ENCODE measurements at regions not wholly inside any gene's neighbourhood (a gene's known extent, or its start where the extent isn't known, plus 50 kb on each side); places are given as distances from the start of the nearest gene placed in this dataset.

DNA sequence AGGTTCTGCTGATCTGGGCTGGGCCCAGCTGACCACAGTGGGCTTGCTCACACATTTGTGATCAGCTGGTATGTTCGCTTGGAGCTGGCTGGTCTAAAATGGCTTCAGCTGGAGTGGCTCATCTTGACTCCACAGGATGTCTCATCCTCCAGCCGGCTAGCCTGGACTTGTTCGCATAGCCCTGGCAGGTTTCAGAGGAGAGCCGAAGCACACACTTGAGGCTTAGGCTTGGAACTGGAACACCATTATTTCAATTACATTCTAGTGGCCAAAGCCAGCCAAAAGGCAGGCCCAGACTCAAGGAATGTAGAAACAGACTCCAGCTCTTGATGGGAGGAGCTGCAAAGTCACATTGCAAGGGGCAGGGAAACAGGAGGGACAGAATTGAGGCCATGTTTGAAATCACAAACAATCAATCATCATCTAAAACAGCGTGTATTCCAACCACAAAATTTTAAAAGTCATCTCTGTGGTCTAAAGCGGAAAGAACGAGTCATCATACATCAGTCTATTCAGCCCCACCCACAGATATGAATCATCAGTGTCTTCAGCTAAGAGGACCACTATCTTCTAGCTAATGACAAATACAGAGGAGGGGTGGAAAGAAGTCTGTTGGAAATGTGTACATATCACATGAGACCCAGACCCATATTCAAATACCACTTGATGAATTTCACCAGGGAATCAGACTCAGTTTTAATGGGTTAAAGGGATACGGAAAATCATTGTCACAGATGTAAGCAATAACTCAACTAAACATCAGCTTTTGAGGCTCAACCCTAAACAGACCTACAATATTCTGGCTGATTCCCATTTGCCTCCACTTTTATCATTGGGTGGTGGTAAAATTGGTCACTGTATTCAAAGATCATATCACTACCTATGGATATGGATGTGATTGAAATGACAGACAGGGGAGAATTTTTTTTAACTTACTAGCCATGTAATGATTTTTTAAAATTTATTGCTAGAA lies 139.0 kb upstream of the MKLN1 start:
- Histone ChIP-seq H3K4me3 (replicated peaks in 1 of 4; ENCODE audit: control extremely low read depth in 1 of 4, insufficient read depth in 1 of 4, low read depth in 3 of 4, low read length in 4 of 4) (no peak overlapping the region), H3K27me3 (ENCODE audit: control insufficient read depth, insufficient read depth, low read length) (no peaks in the 10 kb centered on the region), H3K9me3 (ENCODE audit: control insufficient read depth, insufficient read depth, low read depth, low read length) (no peaks in the 10 kb centered on the region), H3K9ac (ENCODE audit: insufficient read depth, low read length) (no peak overlapping the region), H3K27ac (ENCODE audit: insufficient read depth, low read length) (peak overlapping the region; percentile 83), H3K4me1 (ENCODE audit: control insufficient read depth, extremely low read depth, insufficient read depth, low read length) (peaks cover 12% of the 10 kb centered on the region), H4K20me1 (ENCODE audit: control insufficient read depth, extremely low read depth, insufficient read depth, low read length) (no peaks in the 10 kb centered on the region), H3K36me3 (ENCODE audit: control insufficient read depth, insufficient read depth, low read length) (no peaks in the 10 kb centered on the region), H3K79me2 (ENCODE audit: control insufficient read depth, insufficient read depth, low read length) (no peaks in the 10 kb centered on the region), H3K4me2 (ENCODE audit: extremely low read depth, insufficient read depth, low read length) (peak overlapping the region; percentile 41), H2AFZ (ENCODE audit: low read length) (no peak overlapping the region)
- TF ChIP-seq EZH2 (IDR thresholded peaks at IDR 0.05; ENCODE audit: low read length, missing control alignments) = no peak
- TF ChIP-seq, protein P1, sequence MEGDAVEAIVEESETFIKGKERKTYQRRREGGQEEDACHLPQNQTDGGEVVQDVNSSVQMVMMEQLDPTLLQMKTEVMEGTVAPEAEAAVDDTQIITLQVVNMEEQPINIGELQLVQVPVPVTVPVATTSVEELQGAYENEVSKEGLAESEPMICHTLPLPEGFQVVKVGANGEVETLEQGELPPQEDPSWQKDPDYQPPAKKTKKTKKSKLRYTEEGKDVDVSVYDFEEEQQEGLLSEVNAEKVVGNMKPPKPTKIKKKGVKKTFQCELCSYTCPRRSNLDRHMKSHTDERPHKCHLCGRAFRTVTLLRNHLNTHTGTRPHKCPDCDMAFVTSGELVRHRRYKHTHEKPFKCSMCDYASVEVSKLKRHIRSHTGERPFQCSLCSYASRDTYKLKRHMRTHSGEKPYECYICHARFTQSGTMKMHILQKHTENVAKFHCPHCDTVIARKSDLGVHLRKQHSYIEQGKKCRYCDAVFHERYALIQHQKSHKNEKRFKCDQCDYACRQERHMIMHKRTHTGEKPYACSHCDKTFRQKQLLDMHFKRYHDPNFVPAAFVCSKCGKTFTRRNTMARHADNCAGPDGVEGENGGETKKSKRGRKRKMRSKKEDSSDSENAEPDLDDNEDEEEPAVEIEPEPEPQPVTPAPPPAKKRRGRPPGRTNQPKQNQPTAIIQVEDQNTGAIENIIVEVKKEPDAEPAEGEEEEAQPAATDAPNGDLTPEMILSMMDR (conservative IDR thresholded peaks at IDR 0.05 in 1 of 2, IDR thresholded peaks at IDR 0.05 in 1 of 2; ENCODE audit: low read depth in 1 of 2, low read length in 2 of 2) = no peak
- peak; percentile 98 to 99 for DNase-seq (ENCODE audit: low read depth in 2 of 2)

- Histone ChIP-seq H3K4me2 (ENCODE audit: extremely low read depth, insufficient read depth, low read length) (no peak overlapping the region), H3K4me1 (ENCODE audit: control insufficient read depth, extremely low read depth, insufficient read depth, low read length) (peaks cover 12% of the 10 kb centered on the region), H3K9me3 (ENCODE audit: control insufficient read depth, insufficient read depth, low read depth, low read length) (no peaks in the 10 kb centered on the region), H3K79me2 (ENCODE audit: control insufficient read depth, insufficient read depth, low read length) (no peaks in the 10 kb centered on the region), H3K4me3 (replicated peaks in 1 of 4; ENCODE audit: control extremely low read depth in 1 of 4, insufficient read depth in 1 of 4, low read depth in 3 of 4, low read length in 4 of 4) (no peak overlapping the region), H3K27me3 (ENCODE audit: control insufficient read depth, insufficient read depth, low read length) (no peaks in the 10 kb centered on the region), H2AFZ (ENCODE audit: low read length) (no peak overlapping the region), H3K27ac (ENCODE audit: insufficient read depth, low read length) (no peak overlapping the region), H3K36me3 (ENCODE audit: control insufficient read depth, insufficient read depth, low read length) (no peaks in the 10 kb centered on the region), H4K20me1 (ENCODE audit: control insufficient read depth, extremely low read depth, insufficient read depth, low read length) (no peaks in the 10 kb centered on the region), H3K9ac (ENCODE audit: insufficient read depth, low read length) (no peak overlapping the region)
- DNase-seq (ENCODE audit: low read depth in 2 of 2) = no peak
- no peak for TF ChIP-seq EZH2 (IDR thresholded peaks at IDR 0.05; ENCODE audit: low read length, missing control alignments)
- TF ChIP-seq, protein P1 (conservative IDR thresholded peaks at IDR 0.05 in 1 of 2, IDR thresholded peaks at IDR 0.05 in 1 of 2; ENCODE audit: low read depth in 1 of 2, low read length in 2 of 2) = no peak
Measured at GRCh38 chr7:131189488-131189887, 138.2 kb upstream of the MKLN1 start.

- Histone ChIP-seq H3K27me3 (ENCODE audit: control insufficient read depth, insufficient read depth, low read length) (no peaks in the 10 kb centered on the region), H3K4me1 (ENCODE audit: control insufficient read depth, extremely low read depth, insufficient read depth, low read length) (peaks cover 12% of the 10 kb centered on the region), H3K9ac (ENCODE audit: insufficient read depth, low read length) (no peak overlapping the region), H3K4me2 (ENCODE audit: extremely low read depth, insufficient read depth, low read length) (no peak overlapping the region), H2AFZ (ENCODE audit: low read length) (no peak overlapping the region), H3K79me2 (ENCODE audit: control insufficient read depth, insufficient read depth, low read length) (no peaks in the 10 kb centered on the region), H3K4me3 (replicated peaks in 1 of 4; ENCODE audit: control extremely low read depth in 1 of 4, insufficient read depth in 1 of 4, low read depth in 3 of 4, low read length in 4 of 4) (no peak overlapping the region), H3K9me3 (ENCODE audit: control insufficient read depth, insufficient read depth, low read depth, low read length) (no peaks in the 10 kb centered on the region), H4K20me1 (ENCODE audit: control insufficient read depth, extremely low read depth, insufficient read depth, low read length) (no peaks in the 10 kb centered on the region), H3K27ac (ENCODE audit: insufficient read depth, low read length) (no peak overlapping the region), H3K36me3 (ENCODE audit: control insufficient read depth, insufficient read depth, low read length) (no peaks in the 10 kb centered on the region)
- no peak for DNase-seq (ENCODE audit: low read depth in 2 of 2)
- TF ChIP-seq EZH2 (IDR thresholded peaks at IDR 0.05; ENCODE audit: low read length, missing control alignments) = no peak
- TF ChIP-seq, protein P1 (conservative IDR thresholded peaks at IDR 0.05 in 1 of 2, IDR thresholded peaks at IDR 0.05 in 1 of 2; ENCODE audit: low read depth in 1 of 2, low read length in 2 of 2) = no peak
Measured at GRCh38 chr7:131190146-131190545, 137.5 kb upstream of the MKLN1 start.
